GM12878 (cell line): ENCODE measurements at regions not wholly inside any gene's neighbourhood (a gene's known extent, or its start where the extent isn't known, plus 50 kb on each side); places are given as distances from the start of the nearest gene placed in this dataset.

Experiments
- MEF2B ChIP-seq: fragments of 450-650 bp; IDR thresholded peaks from 2 replicates; pipeline ENCODE4 v1.6.1; 2018; ENCODE audit warnings: mild to moderate bottlenecking, moderate library complexity; ENCODE audit not compliant: partially characterized antibody, poor library complexity, severe bottlenecking
- RAD21 ChIP-seq: IDR thresholded peaks from 2 replicates; pipeline ENCODE4 v1.6.1; 2011; ENCODE audit warnings: mild to moderate bottlenecking, low read depth, low read length, moderate library complexity; ENCODE audit not compliant: insufficient read depth
- SIN3A ChIP-seq: IDR thresholded peaks from 2 replicates; pipeline ENCODE4 v1.6.1; 2012; ENCODE audit warnings: low read depth, low read length, improper control_type of control experiment
- TAF1 ChIP-seq: IDR thresholded peaks from 2 replicates; pipeline ENCODE4 v1.6.1; 2011; ENCODE audit warnings: mild to moderate bottlenecking, low read depth, low read length, borderline replicate concordance
- TF ChIP-seq, protein P1 (sequence below): fragments of 450-650 bp; IDR thresholded peaks from 2 replicates; pipeline ENCODE4 v1.6.1; 2016; ENCODE audit warnings: mild to moderate bottlenecking, moderate library complexity, borderline replicate concordance
- TF ChIP-seq, protein P2 (sequence below): IDR thresholded peaks from 2 replicates; pipeline ENCODE4 v1.6.1; 2011; ENCODE audit warnings: borderline replicate concordance, low read depth, mild to moderate bottlenecking, moderate library complexity, mixed read lengths, low read length; ENCODE audit not compliant: insufficient read depth; ENCODE audit errors: extremely low read length
- TF ChIP-seq, protein P3 (sequence below): fragments of 450-650 bp; IDR thresholded peaks from 2 replicates; pipeline ENCODE4 v1.6.1; 2018; ENCODE audit warnings: borderline replicate concordance, mild to moderate bottlenecking; ENCODE audit not compliant: partially characterized antibody

DNA sequence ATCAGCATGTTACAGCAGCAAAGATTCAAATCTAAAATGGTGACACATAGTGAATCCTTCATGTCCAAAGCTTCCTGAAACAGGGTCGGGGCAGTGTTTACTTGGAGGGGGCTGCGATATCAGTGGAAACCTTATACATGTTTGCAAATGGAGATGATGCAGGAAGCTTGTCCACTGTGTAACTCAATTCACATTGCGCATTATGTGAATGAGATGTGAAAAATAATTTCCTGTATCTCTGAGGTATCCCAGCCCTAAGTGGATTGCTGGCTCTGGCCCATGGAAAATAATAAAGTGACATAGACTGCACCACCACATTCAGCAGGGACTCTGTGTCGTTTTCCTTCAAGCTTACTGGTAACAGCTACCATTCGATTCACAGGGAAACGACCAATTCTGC, 505.5 kb downstream of the GALR1 start (continued):
- TF ChIP-seq, protein P1, sequence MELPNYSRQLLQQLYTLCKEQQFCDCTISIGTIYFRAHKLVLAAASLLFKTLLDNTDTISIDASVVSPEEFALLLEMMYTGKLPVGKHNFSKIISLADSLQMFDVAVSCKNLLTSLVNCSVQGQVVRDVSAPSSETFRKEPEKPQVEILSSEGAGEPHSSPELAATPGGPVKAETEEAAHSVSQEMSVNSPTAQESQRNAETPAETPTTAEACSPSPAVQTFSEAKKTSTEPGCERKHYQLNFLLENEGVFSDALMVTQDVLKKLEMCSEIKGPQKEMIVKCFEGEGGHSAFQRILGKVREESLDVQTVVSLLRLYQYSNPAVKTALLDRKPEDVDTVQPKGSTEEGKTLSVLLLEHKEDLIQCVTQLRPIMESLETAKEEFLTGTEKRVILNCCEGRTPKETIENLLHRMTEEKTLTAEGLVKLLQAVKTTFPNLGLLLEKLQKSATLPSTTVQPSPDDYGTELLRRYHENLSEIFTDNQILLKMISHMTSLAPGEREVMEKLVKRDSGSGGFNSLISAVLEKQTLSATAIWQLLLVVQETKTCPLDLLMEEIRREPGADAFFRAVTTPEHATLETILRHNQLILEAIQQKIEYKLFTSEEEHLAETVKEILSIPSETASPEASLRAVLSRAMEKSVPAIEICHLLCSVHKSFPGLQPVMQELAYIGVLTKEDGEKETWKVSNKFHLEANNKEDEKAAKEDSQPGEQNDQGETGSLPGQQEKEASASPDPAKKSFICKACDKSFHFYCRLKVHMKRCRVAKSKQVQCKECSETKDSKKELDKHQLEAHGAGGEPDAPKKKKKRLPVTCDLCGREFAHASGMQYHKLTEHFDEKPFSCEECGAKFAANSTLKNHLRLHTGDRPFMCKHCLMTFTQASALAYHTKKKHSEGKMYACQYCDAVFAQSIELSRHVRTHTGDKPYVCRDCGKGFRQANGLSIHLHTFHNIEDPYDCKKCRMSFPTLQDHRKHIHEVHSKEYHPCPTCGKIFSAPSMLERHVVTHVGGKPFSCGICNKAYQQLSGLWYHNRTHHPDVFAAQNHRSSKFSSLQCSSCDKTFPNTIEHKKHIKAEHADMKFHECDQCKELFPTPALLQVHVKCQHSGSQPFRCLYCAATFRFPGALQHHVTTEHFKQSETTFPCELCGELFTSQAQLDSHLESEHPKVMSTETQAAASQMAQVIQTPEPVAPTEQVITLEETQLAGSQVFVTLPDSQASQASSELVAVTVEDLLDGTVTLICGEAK = no peak
- TF ChIP-seq, protein P2, sequence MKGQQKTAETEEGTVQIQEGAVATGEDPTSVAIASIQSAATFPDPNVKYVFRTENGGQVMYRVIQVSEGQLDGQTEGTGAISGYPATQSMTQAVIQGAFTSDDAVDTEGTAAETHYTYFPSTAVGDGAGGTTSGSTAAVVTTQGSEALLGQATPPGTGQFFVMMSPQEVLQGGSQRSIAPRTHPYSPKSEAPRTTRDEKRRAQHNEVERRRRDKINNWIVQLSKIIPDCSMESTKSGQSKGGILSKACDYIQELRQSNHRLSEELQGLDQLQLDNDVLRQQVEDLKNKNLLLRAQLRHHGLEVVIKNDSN = no peak
- TF ChIP-seq TAF1 = no peak
- TF ChIP-seq, protein P3, sequence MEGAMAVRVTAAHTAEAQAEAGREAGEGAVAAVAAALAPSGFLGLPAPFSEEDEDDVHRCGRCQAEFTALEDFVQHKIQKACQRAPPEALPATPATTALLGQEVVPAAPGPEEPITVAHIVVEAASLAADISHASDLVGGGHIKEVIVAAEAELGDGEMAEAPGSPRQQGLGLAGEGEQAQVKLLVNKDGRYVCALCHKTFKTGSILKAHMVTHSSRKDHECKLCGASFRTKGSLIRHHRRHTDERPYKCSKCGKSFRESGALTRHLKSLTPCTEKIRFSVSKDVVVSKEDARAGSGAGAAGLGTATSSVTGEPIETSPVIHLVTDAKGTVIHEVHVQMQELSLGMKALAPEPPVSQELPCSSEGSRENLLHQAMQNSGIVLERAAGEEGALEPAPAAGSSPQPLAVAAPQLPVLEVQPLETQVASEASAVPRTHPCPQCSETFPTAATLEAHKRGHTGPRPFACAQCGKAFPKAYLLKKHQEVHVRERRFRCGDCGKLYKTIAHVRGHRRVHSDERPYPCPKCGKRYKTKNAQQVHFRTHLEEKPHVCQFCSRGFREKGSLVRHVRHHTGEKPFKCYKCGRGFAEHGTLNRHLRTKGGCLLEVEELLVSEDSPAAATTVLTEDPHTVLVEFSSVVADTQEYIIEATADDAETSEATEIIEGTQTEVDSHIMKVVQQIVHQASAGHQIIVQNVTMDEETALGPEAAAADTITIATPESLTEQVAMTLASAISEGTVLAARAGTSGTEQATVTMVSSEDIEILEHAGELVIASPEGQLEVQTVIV = no peak
- TF ChIP-seq MEF2B = no peak
- TF ChIP-seq SIN3A = no peak
- no peak for TF ChIP-seq RAD21
